GM18907 (cell line): ENCODE measurements at regions not wholly inside any gene's neighbourhood (a gene's known extent, or its start where the extent isn't known, plus 50 kb on each side); places are given as distances from the start of the nearest gene placed in this dataset.
"Not testable (repeated sequence)": the region's sequence is repeated elsewhere in the genome, so short reads cannot be mapped to it uniquely, and the experiment has no call there.

Source experiments
- ATAC-seq: cut with Tn5 transposase; IDR thresholded peaks from one replicate; pipeline ENCODE4 v1.9.1; 2021; ENCODE audit warnings: mild to moderate bottlenecking, moderate library complexity; ENCODE audit not compliant: unreplicated experiment

GRCh38 chr6:22152841-22153240 lies 144.0 kb downstream of the PRL start:
- ATAC-seq: no peak

GRCh38 chr6:22153384-22154158 lies 143.3 kb downstream of the PRL start:
- no peak for ATAC-seq

- no peak for ATAC-seq
Observed at GRCh38 chr6:22155551-22155950, 141.3 kb downstream of the PRL start.

GRCh38 chr6:22157233-22157632 lies 139.6 kb downstream of the PRL start:
- no peak for ATAC-seq

- no peak for ATAC-seq
Observed at GRCh38 chr6:22164236-22164635, 132.6 kb downstream of the PRL start.

GRCh38 chr6:22171006-22171405 lies 125.8 kb downstream of the PRL start:
- not testable (repeated sequence) for ATAC-seq

- not testable (repeated sequence) for ATAC-seq
Observed at GRCh38 chr6:22171885-22172284, 125.0 kb downstream of the PRL start.

GRCh38 chr6:22173311-22173710 lies 123.5 kb downstream of the PRL start:
- no peak for ATAC-seq

- ATAC-seq: not testable (repeated sequence)
Observed at GRCh38 chr6:22180250-22180649, 116.6 kb downstream of the PRL start.

GRCh38 chr6:22184371-22184770 lies 112.5 kb downstream of the PRL start:
- ATAC-seq: no peak

GRCh38 chr6:22189946-22190345 lies 106.9 kb downstream of the PRL start:
- ATAC-seq: no peak

GRCh38 chr6:22194188-22194921 lies 102.5 kb downstream of the PRL start:
- ATAC-seq: no peak

- no peak for ATAC-seq
Observed at GRCh38 chr6:22199771-22200170, 97.1 kb downstream of the PRL start.

- ATAC-seq: no peak
Observed at GRCh38 chr6:22204153-22204552, 92.7 kb downstream of the PRL start.

GRCh38 chr6:22205266-22205665 lies 91.6 kb downstream of the PRL start:
- ATAC-seq: no peak

- no peak for ATAC-seq
Observed at GRCh38 chr6:22206106-22206505, 90.7 kb downstream of the PRL start.

- no peak for ATAC-seq
Observed at GRCh38 chr6:22208026-22208425, 88.8 kb downstream of the PRL start.

GRCh38 chr6:22214314-22214713 lies 82.5 kb downstream of the PRL start:
- no peak for ATAC-seq

GRCh38 chr6:22215474-22215873 lies 81.4 kb downstream of the PRL start:
- ATAC-seq: not testable (repeated sequence)

- no peak for ATAC-seq
Observed at GRCh38 chr6:22218410-22218809, 78.4 kb downstream of the PRL start.

- no peak for ATAC-seq
Observed at GRCh38 chr6:22219925-22220324, 76.9 kb downstream of the PRL start.

- ATAC-seq: no peak
Observed at GRCh38 chr6:22221211-22221610, 75.6 kb downstream of the PRL start.
